ENCODE measurements at regions not wholly inside any gene's neighbourhood (a gene's known extent, or its start where the extent isn't known, plus 50 kb on each side); places are given as distances from the start of the nearest gene placed in this dataset.

- DNase-seq (no peak), ATAC-seq (ENCODE audit: insufficient read depth, low read depth) (no peak)
- H3K27ac ChIP-seq (ENCODE audit: low read length), result peak overlapping the region; percentile 74
- peaks cover 16% of the 10 kb centered on the region for H3K4me1 ChIP-seq (ENCODE audit: insufficient read depth, low read length)
- no peak overlapping the region for H3K4me2 ChIP-seq (ENCODE audit: insufficient read depth, low read length)
- H3K9ac ChIP-seq (ENCODE audit: low read depth, low read length), result no peak overlapping the region
- no peaks in the 10 kb centered on the region for H3K36me3 ChIP-seq (ENCODE audit: insufficient read depth, low read length)
- H3K4me3 ChIP-seq (ENCODE audit: low read depth in 1 of 2, low read length in 2 of 2), result no peak overlapping the region; a peak in 1 of 4 replicates
- no peaks in the 10 kb centered on the region for H3K9me3 ChIP-seq (ENCODE audit: insufficient read depth, low read length, severe bottlenecking)
- H3K27me3 ChIP-seq (ENCODE audit: insufficient read depth, low read length, poor library complexity), result no peaks in the 10 kb centered on the region
- no peaks in the 10 kb centered on the region for H4K20me1 ChIP-seq (ENCODE audit: insufficient read depth, low read length)
- no peaks in the 10 kb centered on the region for H3K79me2 ChIP-seq (ENCODE audit: insufficient read depth, low read length)
- H2AFZ ChIP-seq (ENCODE audit: low read depth, low read length), result peak overlapping the region; percentile 70; the same call in 1 of the 2 replicates
- TF ChIP-seq, protein P1, sequence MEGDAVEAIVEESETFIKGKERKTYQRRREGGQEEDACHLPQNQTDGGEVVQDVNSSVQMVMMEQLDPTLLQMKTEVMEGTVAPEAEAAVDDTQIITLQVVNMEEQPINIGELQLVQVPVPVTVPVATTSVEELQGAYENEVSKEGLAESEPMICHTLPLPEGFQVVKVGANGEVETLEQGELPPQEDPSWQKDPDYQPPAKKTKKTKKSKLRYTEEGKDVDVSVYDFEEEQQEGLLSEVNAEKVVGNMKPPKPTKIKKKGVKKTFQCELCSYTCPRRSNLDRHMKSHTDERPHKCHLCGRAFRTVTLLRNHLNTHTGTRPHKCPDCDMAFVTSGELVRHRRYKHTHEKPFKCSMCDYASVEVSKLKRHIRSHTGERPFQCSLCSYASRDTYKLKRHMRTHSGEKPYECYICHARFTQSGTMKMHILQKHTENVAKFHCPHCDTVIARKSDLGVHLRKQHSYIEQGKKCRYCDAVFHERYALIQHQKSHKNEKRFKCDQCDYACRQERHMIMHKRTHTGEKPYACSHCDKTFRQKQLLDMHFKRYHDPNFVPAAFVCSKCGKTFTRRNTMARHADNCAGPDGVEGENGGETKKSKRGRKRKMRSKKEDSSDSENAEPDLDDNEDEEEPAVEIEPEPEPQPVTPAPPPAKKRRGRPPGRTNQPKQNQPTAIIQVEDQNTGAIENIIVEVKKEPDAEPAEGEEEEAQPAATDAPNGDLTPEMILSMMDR (IDR thresholded peaks at IDR 0.05; ENCODE audit: borderline replicate concordance, extremely low read depth, low read length, poor library complexity, severe bottlenecking), result no peak
- no peak for TF ChIP-seq EZH2 (IDR thresholded peaks at IDR 0.05; ENCODE audit: borderline replicate concordance, low read depth, low read length, severe bottlenecking)
These were observed 520.6 kb downstream of the METTL4 start for GRCh38 chr18:2050702-2051201.

GRCh38 chr18:2053490-2054089 is 517.7 kb downstream of the METTL4 start:
- TF ChIP-seq EZH2 (IDR thresholded peaks at IDR 0.05; ENCODE audit: borderline replicate concordance, low read depth, low read length, severe bottlenecking), result no peak
- TF ChIP-seq, protein P1 (IDR thresholded peaks at IDR 0.05; ENCODE audit: borderline replicate concordance, extremely low read depth, low read length, poor library complexity, severe bottlenecking), result no peak
- H3K79me2 ChIP-seq (ENCODE audit: insufficient read depth, low read length), result no peaks in the 10 kb centered on the region
- H4K20me1 ChIP-seq (ENCODE audit: insufficient read depth, low read length), result no peaks in the 10 kb centered on the region
- no peak overlapping the region for H3K4me2 ChIP-seq (ENCODE audit: insufficient read depth, low read length)
- no peak overlapping the region for H3K9ac ChIP-seq (ENCODE audit: low read depth, low read length)
- H3K4me1 ChIP-seq (ENCODE audit: insufficient read depth, low read length), result peaks cover 16% of the 10 kb centered on the region
- H2AFZ ChIP-seq (ENCODE audit: low read depth, low read length), result no peak overlapping the region
- H3K9me3 ChIP-seq (ENCODE audit: insufficient read depth, low read length, severe bottlenecking), result no peaks in the 10 kb centered on the region
- DNase-seq (no peak), ATAC-seq (ENCODE audit: insufficient read depth, low read depth) (no peak)
- H3K4me3 ChIP-seq (ENCODE audit: low read depth in 1 of 2, low read length in 2 of 2), result no peak overlapping the region
- no peak overlapping the region for H3K27ac ChIP-seq (ENCODE audit: low read length)
- H3K27me3 ChIP-seq (ENCODE audit: insufficient read depth, low read length, poor library complexity), result no peaks in the 10 kb centered on the region
- H3K36me3 ChIP-seq (ENCODE audit: insufficient read depth, low read length), result no peaks in the 10 kb centered on the region

DNA sequence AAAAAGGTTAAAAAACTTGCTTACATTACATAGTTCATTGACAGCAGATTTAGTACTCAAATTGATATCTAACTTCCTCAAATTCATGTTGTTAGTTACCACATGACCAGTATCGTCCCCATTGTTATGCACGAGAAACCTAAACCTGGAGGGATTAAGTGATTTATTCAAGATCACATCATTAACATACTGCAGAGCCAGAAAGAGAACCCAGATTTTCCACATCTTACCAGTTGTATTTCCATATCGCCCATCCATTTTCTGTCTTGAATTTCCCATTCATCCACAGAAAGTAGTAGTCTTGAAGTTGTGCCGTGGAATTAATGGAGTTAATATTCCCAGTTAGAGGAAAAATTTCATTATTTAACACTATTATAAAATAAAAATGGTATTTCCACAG is 512.0 kb downstream of the METTL4 start:
- no peak for ATAC-seq (ENCODE audit: insufficient read depth, low read depth)
- Histone ChIP-seq H3K79me2 (ENCODE audit: insufficient read depth, low read length) (no peaks in the 10 kb centered on the region), H3K9ac (ENCODE audit: low read depth, low read length) (no peak overlapping the region), H4K20me1 (ENCODE audit: insufficient read depth, low read length) (no peaks in the 10 kb centered on the region), H3K27ac (ENCODE audit: low read length) (no peak overlapping the region), H3K36me3 (ENCODE audit: insufficient read depth, low read length) (no peaks in the 10 kb centered on the region), H3K9me3 (ENCODE audit: insufficient read depth, low read length, severe bottlenecking) (no peaks in the 10 kb centered on the region), H3K4me2 (ENCODE audit: insufficient read depth, low read length) (no peak overlapping the region), H3K4me3 (ENCODE audit: low read depth in 1 of 2, low read length in 2 of 2) (no peak overlapping the region), H2AFZ (ENCODE audit: low read depth, low read length) (no peak overlapping the region), H3K27me3 (ENCODE audit: insufficient read depth, low read length, poor library complexity) (peaks cover 6% of the 10 kb centered on the region), H3K4me1 (ENCODE audit: insufficient read depth, low read length) (no peaks in the 10 kb centered on the region)
- TF ChIP-seq EZH2 (IDR thresholded peaks at IDR 0.05; ENCODE audit: borderline replicate concordance, low read depth, low read length, severe bottlenecking), result no peak
- TF ChIP-seq, protein P1 (IDR thresholded peaks at IDR 0.05; ENCODE audit: borderline replicate concordance, extremely low read depth, low read length, poor library complexity, severe bottlenecking), result no peak
- DNase-seq, result no peak

Data from DND-41 (cell line).